ENCODE measurements at regions not wholly inside any gene's neighbourhood (a gene's known extent, or its start where the extent isn't known, plus 50 kb on each side); places are given as distances from the start of the nearest gene placed in this dataset.

GRCh38 chr1:182275271-182275670 is 116.3 kb downstream of the GLUL start:
- POLR2A ChIA-PET: no interaction called here
- CTCF ChIA-PET: no interaction called here

More at GRCh38 chr1:182275271-182275670, 116.3 kb downstream of the GLUL start:
- ATAC-seq (no peak), DNase-seq (ENCODE audit: low read depth, low spot score) (no peak)
- Histone ChIP-seq H3K27me3 (ENCODE audit: insufficient read depth, low read length) (no peaks in the 10 kb centered on the region), H3K9me3 (ENCODE audit: control insufficient read depth in 1 of 2, insufficient read depth in 1 of 2, low read depth in 1 of 2, low read length in 2 of 2) (no peaks in the 10 kb centered on the region), H3K79me2 (ENCODE audit: insufficient read depth, low read length) (no peaks in the 10 kb centered on the region), H3K4me3 (replicated peaks in 1 of 2; ENCODE audit: low read depth in 1 of 2, low read length in 2 of 2) (no peak overlapping the region), H4K20me1 (ENCODE audit: insufficient read depth) (no peaks in the 10 kb centered on the region), H3K36me3 (ENCODE audit: control insufficient read depth in 1 of 2, insufficient read depth in 2 of 2, low read length in 2 of 2) (no peaks in the 10 kb centered on the region), H3K4me2 (ENCODE audit: low read length) (no peak overlapping the region), H2AFZ (ENCODE audit: low read depth, low read length, poor library complexity, severe bottlenecking) (no peak overlapping the region), H3K27ac (ENCODE audit: low read depth, low read length) (no peak overlapping the region), H3K9me2 (ENCODE audit: insufficient read depth) (no peaks in the 10 kb centered on the region), H3K4me1 (ENCODE audit: control insufficient read depth in 1 of 2, insufficient read depth in 2 of 2, low read length in 2 of 2) (no peaks in the 10 kb centered on the region), H3K9ac (ENCODE audit: low read length) (no peak overlapping the region)
- RAD21 ChIA-PET (ENCODE audit: low non-redundant PET in 1 of 2, low total read pairs in 2 of 2, uncharacterized antibody in 2 of 2, unreplicated experiment in 2 of 2): no interaction called here
- no peak for TF ChIP-seq CEBPB (IDR thresholded peaks at IDR 0.05; ENCODE audit: low read depth)
- no peak for TF ChIP-seq YY1 (IDR thresholded peaks at IDR 0.05; ENCODE audit: extremely low read depth, insufficient replicate concordance, low read depth, low read length)
- TF ChIP-seq ELF1 (IDR thresholded peaks at IDR 0.05; ENCODE audit: borderline replicate concordance, low read depth): no peak
- TF ChIP-seq, protein P1, sequence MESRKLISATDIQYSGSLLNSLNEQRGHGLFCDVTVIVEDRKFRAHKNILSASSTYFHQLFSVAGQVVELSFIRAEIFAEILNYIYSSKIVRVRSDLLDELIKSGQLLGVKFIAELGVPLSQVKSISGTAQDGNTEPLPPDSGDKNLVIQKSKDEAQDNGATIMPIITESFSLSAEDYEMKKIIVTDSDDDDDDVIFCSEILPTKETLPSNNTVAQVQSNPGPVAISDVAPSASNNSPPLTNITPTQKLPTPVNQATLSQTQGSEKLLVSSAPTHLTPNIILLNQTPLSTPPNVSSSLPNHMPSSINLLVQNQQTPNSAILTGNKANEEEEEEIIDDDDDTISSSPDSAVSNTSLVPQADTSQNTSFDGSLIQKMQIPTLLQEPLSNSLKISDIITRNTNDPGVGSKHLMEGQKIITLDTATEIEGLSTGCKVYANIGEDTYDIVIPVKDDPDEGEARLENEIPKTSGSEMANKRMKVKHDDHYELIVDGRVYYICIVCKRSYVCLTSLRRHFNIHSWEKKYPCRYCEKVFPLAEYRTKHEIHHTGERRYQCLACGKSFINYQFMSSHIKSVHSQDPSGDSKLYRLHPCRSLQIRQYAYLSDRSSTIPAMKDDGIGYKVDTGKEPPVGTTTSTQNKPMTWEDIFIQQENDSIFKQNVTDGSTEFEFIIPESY (IDR thresholded peaks at IDR 0.05; ENCODE audit: extremely low read depth, insufficient replicate concordance, low read length): no peak
- TF ChIP-seq TCF7L2 (IDR thresholded peaks at IDR 0.05; ENCODE audit: borderline replicate concordance, extremely low read depth, insufficient read depth, insufficient read length): no peak
- TF ChIP-seq CBX3 (IDR thresholded peaks at IDR 0.05; ENCODE audit: low read depth): no peak
- TF ChIP-seq, protein P2, sequence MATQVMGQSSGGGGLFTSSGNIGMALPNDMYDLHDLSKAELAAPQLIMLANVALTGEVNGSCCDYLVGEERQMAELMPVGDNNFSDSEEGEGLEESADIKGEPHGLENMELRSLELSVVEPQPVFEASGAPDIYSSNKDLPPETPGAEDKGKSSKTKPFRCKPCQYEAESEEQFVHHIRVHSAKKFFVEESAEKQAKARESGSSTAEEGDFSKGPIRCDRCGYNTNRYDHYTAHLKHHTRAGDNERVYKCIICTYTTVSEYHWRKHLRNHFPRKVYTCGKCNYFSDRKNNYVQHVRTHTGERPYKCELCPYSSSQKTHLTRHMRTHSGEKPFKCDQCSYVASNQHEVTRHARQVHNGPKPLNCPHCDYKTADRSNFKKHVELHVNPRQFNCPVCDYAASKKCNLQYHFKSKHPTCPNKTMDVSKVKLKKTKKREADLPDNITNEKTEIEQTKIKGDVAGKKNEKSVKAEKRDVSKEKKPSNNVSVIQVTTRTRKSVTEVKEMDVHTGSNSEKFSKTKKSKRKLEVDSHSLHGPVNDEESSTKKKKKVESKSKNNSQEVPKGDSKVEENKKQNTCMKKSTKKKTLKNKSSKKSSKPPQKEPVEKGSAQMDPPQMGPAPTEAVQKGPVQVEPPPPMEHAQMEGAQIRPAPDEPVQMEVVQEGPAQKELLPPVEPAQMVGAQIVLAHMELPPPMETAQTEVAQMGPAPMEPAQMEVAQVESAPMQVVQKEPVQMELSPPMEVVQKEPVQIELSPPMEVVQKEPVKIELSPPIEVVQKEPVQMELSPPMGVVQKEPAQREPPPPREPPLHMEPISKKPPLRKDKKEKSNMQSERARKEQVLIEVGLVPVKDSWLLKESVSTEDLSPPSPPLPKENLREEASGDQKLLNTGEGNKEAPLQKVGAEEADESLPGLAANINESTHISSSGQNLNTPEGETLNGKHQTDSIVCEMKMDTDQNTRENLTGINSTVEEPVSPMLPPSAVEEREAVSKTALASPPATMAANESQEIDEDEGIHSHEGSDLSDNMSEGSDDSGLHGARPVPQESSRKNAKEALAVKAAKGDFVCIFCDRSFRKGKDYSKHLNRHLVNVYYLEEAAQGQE (IDR thresholded peaks at IDR 0.05; ENCODE audit: low read depth): no peak
- no peak for TF ChIP-seq CTCF (IDR thresholded peaks at IDR 0.05 in 2 of 3, conservative IDR thresholded peaks at IDR 0.05 in 1 of 3; ENCODE audit: borderline replicate concordance in 1 of 3, insufficient read depth in 1 of 3, low read depth in 2 of 3, low read length in 2 of 3)
- no peak for TF ChIP-seq EZH2 (IDR thresholded peaks at IDR 0.05)
- TF ChIP-seq SRF (IDR thresholded peaks at IDR 0.05; ENCODE audit: low read depth): no peak
- no peak for TF ChIP-seq RAD21 (IDR thresholded peaks at IDR 0.05; ENCODE audit: low read depth)
- BruUV-seq (replicated peaks): no TSS peak
- intact Hi-C loops (cut with micrococcal nuclease): no loop called here

Measured in HCT116 (cell line).